Stimulated activated naive CD8-positive, alpha-beta T cell treated with anti-CD3 and anti-CD28 coated beads, Interleukin-15, Interleukin-2, amounts not matched to agents 100 U/mL and 50 U/mL, for 24 hours (primary cell): ENCODE measurements at regions not wholly inside any gene's neighbourhood (a gene's known extent, or its start where the extent isn't known, plus 50 kb on each side); places are given as distances from the start of the nearest gene placed in this dataset.

Experiments
- ATAC-seq: fragments of 150-1000 bp; cut with Tn5 transposase; one replicate; pipeline ENCODE4 v1.10.0; 2021
- DNase-seq: peaks from one replicate; pipeline ENCODE4 v3.0.0; 2021

DNA sequence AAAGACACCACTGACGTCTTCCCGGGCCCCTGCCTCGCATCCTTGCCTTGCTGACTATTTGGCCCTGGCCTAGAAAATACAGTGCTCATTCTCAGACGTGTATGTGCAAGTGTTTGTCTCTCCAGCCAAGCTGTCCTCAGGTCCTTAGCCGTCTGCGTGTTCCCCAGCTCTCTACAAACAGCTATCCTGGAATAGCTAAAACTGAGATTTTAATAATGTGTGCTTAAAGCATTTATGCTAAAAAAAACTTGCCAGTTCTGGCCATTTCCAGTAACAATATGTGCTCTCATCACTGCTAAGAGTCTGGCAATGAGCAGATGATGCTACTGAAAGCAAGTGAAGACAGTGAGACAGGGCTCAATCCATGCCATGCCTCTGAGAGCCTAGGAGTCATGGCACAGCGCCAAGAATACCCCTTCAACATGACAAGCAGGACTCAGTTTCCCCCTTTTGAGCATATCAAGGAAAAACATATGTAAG is 55.7 kb downstream of the IRF2BP2 start:
- DNase-seq = no peak
- ATAC-seq = no peak

GRCh38 chr1:234553240-234554188 is 56.5 kb downstream of the IRF2BP2 start:
- DNase-seq (no peak), ATAC-seq (no peak)

DNA sequence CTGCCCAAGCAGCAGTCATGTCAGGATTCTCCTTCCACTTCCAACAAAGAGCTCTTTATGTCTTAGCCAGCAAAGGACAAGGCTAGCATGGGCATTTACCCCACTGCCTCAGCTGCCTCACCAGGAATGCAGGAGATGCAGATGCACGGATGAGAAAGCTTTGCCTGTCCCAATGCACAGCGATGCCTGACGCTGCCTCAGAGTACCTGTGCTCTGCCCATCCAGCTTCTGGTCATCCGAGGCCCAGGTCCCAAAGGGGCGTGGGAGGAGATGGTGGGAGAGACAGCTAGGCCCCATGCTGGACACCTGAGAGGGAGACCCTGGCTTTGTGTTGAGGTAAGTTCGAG is 59.0 kb downstream of the IRF2BP2 start:
- DNase-seq (no peak), ATAC-seq (no peak)

- ATAC-seq (no peak), DNase-seq (no peak)
Observed at GRCh38 chr1:234550341-234551031, 59.5 kb downstream of the IRF2BP2 start.

GRCh38 chr1:234549447-234550021 is 60.4 kb downstream of the IRF2BP2 start:
- ATAC-seq = no peak
- no peak for DNase-seq

DNA sequence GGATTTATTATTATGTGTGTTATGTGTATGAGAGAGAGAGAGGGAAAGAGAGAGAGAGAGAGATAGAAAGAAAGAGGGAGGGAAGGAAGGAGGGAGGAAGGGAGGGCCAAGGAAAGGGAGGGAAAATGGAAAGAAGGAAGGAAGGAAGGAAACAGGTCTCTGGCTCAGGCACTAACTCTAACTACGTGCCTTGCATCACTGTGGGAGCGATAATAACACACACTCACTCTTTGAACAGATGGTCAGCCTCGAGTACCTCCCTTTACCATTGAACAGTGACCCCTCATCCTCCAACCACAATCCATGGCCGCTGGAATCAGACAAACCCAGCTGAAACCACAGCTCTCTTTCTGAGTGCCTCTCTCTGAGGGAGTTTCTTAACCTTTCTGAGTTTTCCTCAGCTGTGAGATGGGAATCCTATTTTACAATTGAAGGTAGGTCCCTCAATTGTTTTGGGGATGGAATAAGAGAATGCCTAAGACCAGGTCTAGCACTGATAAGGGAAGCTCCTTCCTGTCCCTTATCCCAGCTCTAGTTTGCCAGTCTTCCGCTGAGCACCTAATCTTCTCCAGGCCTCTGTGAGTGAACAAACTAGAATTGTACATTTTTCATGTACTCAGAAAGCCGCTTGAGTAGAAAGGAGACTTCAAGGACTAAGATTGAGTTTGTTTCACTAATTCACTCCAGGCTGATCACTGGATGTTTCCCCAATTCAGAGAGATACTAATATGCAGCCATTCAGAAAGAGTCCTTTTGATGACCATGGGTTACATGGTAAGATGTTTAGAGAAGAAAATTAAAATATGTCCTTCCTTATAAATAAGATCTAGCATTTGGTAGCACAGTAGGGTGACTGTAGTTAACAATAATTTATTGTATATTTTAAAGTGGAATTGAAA is 62.8 kb downstream of the IRF2BP2 start:
- DNase-seq (no peak), ATAC-seq (no peak)

DNA sequence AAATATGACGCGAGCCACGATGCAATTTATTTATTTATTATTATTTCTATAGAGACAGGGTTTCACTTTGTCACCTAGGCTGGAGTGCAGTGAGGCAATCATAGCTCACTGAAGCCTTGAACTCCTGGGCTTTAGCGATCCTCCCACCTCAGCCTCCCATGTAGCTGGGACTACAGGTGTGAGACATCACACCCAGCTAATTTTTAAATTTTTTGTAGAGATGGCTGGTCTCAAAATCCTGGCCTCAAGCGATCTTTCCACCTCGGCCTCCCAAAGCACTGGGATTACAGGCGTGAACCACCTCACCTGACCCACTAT is 63.6 kb downstream of the IRF2BP2 start:
- DNase-seq = no peak
- ATAC-seq = no peak

- ATAC-seq = no peak
- no peak for DNase-seq
Observed at GRCh38 chr1:234545517-234546386, 64.2 kb downstream of the IRF2BP2 start.

DNA sequence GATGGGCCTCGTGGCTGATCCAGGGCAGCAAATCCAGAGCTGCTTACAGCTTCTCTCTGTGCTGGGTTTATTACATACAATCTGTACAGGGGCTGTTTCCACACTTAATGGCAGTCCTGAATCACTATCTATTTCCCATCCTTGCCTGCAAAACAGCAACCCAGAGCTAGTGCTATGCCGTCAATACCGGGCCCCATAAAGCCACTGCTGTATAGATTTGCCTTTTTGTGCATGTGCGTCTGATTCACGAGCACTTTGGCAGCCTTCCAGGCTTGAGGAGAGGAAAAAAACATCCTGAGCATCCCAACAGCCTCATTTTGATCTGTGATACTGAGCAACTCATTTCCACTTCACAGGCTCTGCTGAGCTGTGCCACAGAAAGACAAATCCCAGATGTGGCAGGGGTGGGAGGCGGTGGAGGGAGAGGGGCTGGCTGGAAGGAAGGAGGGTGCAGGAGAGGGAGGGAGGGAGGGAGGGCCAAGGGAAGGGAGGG is 65.2 kb upstream of the TARBP1 start:
- peak; percentile 70 for ATAC-seq
- DNase-seq = peak; percentile 57

- ATAC-seq (no peak), DNase-seq (no peak)
Observed at GRCh38 chr1:234543442-234544086, 64.6 kb upstream of the TARBP1 start.

- no peak for ATAC-seq
- no peak for DNase-seq
Observed at GRCh38 chr1:234542211-234542850, 63.4 kb upstream of the TARBP1 start.

DNA sequence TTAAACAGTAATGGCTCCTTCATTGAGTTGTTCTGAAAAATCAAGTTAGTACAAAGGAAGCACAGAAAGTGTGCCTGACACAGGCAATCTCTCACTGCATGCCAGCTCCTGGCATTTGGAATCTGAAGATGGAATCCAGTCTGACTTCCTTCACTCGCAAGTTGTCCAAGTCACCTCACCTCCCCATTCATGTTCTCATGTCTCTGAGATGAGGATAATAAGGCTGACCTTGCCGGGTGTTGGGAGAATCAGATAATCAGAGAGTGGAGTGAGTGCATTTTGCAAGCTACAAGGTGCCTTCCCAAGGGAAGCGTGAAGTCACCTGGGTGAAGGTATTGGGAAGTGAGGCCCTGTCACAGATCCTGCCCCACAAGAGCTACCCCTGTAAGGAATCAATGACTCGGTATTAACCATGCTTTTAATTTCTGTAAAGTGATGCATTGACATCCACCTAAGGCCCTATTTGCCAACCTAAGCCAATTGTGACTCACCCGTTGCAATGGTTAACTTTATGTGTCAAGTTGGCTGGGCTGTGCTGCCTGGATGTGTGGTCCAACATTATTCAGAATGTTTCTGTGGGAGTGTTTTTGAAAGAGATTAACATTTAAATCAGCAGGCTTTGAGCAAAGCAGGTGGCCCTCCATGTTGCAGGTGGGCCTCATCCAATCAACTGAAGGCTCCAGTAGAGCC is 62.5 kb upstream of the TARBP1 start:
- DNase-seq (no peak), ATAC-seq (peak; percentile 62)

DNA sequence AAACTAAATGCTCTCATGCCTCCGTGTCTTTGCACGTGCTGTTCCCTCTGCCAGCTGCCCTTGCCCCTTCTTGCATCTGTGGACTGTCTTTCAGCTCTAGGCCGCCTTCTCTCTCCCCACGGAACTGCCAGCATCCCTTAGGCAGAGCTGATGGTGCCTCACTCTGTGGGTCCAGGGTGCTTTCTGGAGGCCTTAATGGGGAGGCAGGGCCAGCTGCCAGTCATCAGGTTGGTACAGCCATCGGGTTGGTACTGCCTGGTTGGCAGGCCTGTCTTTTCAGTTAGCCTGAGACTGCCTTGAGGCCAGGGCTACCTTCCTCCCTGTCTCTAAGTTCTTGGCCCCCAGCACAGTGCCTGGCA is 61.4 kb upstream of the TARBP1 start:
- no peak for ATAC-seq

DNA sequence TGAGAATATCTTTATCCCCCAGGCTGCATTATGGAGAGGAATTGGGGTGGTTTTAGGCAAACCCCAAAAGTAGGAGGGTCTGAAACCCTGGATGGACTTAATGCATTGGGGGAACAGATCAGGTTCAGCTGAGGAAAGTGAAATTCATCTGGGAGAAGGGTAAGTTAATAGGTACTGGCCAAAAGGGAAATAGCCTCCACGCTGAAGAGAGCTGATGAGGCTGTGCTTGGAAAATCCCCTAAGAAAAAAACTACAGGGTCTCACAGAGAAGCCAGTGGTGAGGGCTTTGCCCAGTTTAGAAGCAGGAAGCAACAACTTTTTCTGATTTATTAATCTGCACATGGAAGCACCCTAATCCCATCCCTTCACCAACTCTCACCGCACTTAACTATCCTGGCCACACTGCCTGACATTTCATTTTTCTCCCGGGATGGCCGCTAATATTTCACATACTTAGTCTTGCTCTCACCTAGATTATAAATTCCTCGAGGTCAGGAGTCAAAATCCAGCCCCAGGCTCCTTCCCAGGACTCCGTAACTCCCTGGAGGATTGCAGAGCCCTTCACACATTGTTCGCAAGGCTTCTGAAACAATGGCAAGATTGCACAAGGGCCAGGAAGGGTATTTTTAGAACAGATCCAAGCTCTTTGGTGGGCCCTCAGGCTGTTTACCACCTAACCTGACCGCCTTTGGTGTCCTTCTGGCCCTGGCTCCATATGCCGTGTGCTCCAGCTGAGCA is 60.9 kb upstream of the TARBP1 start:
- no peak for DNase-seq
- ATAC-seq = no peak

More for the DNA sequence above, 61.4 kb upstream of the TARBP1 start:
- no peak for DNase-seq

DNA sequence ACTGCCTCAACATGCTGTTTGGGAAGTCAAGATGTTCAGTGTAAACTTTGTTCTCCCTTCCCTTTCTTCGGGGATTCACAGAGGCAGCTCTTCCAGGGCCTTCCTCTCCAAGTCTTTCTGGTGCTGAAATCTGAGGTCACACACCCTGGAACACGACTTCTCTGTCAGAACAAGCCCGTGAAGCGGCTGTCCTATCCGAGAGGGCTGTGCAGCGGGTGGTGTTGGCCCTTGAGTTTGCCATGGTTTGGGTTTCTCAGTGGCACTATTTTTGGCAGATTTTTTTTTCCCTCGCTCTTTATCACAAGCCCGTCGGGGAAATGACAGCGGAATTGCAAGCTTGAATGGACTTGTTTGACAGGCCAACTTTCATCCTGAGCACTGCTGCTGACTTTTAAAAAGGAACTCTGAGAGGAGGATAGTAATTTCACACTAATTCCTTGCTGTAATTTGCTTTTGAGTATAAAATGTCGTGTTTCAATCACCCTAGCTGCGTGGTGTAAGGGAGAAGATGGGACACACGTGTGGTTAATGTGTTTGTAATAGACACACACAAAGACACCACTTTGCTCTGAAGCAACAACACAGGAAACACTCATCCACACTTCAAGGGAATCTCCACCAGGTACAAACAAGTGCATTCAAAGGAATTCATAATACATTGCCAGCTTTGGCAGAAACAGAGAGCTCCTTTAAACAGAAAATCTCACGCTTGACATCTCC is 60.1 kb upstream of the TARBP1 start:
- ATAC-seq (no peak), DNase-seq (no peak)

GRCh38 chr1:234538062-234538731 is 59.2 kb upstream of the TARBP1 start:
- DNase-seq (no peak), ATAC-seq (no peak)

DNA sequence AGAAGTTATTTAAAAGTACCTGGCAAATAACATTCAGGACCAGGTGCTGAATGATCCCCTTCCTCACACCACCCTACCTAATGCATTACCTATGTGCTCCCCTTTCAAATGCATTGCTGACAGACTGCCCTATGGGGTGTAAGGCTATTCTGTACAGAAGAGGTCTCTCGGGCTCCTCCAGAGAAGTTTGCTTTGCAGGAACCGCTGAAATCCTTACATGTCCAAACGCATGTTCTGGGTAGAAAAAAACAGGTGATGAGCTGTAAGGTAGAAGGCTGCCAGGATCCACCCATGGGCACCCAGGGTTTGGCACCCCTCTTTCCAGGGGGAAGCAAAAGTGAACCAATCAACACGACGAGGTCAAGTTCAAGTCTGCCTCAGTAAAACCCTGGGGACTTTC is 58.3 kb upstream of the TARBP1 start:
- DNase-seq (no peak), ATAC-seq (no peak)
